Fibroblast of the conjunctiva (primary cell): ENCODE measurements at regions not wholly inside any gene's neighbourhood (a gene's known extent, or its start where the extent isn't known, plus 50 kb on each side); places are given as distances from the start of the nearest gene placed in this dataset.
A peak's percentile ranks its signal among the peaks of the same experiment; 100 is the strongest.
"Not testable (repeated sequence)": the region's sequence is repeated elsewhere in the genome, so short reads cannot be mapped to it uniquely, and the experiment has no call there.

Experiments used
- DNase-seq: peaks from one replicate; pipeline ENCODE4 v3.0.0-alpha.2; 2010; ENCODE audit warnings: low read depth

GRCh38 chr20:41717483-41717882, 99.3 kb upstream of the CHD6 start:
- peak; percentile 2 for DNase-seq

DNA sequence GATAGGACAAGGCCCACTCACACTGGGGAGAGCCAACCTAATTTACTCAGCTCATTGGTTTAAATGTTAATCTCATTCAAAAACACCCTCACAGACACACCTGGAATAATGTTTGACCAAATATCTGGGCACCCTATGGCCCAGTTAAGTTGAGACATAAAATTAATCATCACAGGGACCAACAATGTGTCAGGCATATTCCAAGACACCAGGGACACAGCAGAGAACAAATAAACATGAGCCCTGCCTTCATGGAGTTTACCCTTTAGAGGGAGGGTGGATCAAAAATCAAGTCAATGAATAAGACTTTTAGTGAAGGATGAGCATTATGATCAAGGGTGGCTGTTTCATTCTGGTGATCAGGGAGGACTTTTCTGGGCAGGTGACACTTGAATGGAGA, 98.7 kb upstream of the CHD6 start:
- DNase-seq = no peak

GRCh38 chr20:41716436-41716835, 98.3 kb upstream of the CHD6 start:
- DNase-seq = peak; percentile 6

DNA sequence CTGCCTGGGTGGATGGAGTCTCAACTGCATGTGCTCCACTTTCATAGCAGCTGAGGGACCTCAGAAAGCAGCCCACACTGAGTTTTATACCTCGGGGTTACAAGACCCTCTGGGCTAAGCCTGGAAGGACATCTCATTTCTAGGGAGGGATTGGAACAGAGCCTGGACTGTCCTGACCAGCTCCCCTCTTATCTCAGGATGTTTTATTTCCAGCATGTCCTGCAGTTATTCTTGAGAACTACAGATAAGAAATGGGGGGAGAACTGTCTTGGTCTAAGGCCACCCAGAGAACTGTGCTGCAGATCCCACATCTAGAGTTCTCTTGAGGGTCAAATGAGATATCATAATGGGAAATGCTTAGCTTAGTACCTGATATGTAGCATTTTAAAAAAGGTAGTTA, 97.3 kb upstream of the CHD6 start:
- DNase-seq = no peak

- no peak for DNase-seq
Observed at GRCh38 chr20:41714030-41714429, 95.9 kb upstream of the CHD6 start.

- DNase-seq = no peak
Observed at GRCh38 chr20:41704896-41705295, 86.7 kb upstream of the CHD6 start.

DNA sequence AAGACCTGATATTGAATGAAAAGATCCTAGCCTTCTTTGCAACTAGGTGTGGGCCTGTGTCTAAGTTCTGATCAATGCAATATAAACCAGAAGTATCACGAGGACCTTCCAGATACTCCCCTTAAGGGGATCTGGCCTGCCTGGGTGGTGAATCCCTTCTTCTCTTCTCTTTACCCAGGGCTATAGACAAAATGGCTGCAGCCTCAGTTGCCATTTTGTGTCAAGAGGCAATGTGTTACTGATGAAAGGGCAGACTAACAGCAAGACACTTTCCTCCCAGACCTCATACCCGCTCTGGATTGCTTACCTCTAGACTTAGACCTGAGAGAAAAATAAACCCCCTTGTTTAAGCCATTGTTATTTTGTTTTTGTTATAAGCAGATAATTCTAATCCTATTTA, 84.5 kb upstream of the CHD6 start:
- DNase-seq = no peak

GRCh38 chr20:41701588-41702348, 83.6 kb upstream of the CHD6 start:
- no peak for DNase-seq

GRCh38 chr20:41699673-41700072, 81.5 kb upstream of the CHD6 start:
- not testable (repeated sequence) for DNase-seq

GRCh38 chr20:41697861-41698559, 79.8 kb upstream of the CHD6 start:
- no peak for DNase-seq

DNA sequence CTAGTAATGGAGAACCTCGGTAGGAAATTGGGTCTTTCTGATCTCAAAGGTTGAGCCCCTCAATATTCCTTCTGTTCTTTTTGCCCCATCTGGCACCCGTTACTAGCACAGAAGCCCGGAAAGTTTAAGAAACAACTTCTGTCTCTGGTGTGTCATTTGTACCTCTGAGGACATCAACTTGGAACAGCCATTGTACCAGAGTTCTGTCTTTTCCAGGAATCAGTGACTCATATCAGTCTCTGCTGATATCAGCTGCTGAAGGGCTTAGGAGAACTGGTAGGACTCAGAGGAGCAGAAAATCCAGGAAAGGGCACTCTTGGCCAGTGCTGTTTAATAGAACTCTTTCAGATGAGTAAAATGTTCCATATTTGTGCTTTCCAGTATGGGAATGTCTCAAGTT, 78.3 kb upstream of the CHD6 start:
- DNase-seq = no peak

GRCh38 chr20:41694796-41695195, 76.6 kb upstream of the CHD6 start:
- no peak for DNase-seq

DNA sequence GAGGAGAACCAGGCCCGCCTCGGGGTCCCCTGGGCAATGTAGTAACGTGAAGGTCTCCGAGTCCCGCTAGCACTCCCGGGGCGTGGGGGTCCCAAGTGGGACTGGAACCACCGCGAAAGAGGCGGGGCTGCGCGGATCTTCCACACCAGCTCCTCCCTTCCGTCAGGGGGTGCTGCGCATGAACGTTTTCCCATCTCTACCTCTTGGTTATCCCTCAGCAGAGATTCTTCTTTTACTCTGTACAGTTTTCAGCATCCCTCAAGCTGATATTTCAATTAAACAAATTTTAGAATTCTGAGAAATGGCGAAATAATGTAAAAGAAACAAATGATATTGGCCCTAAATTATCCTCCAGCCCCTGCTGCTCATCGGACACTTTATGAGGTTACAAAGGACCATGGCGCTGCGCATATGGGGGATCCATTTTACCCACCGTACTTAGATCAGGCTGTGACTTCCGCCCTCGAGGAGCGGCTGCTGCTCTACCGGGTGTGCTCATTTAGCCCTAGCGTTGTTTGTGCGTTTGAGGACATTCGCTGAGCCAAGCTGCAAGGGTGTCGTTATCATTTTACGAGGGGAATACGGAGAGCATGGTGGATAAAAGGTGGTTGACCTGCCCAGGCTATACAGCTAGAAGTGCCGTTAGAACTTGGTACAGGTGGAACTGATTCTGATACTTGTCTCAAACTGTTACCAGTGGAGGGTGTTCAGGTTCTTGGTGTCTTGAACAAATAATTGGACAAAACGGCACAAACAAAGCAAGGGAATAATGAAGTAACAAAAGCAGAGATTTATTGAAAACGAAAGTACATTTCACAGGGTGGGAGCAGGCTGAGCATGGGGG, 75.2 kb upstream of the CHD6 start:
- peak; percentile 76 for DNase-seq

GRCh38 chr20:41692479-41693135, 74.4 kb upstream of the CHD6 start:
- peak; percentile 67 for DNase-seq

DNA sequence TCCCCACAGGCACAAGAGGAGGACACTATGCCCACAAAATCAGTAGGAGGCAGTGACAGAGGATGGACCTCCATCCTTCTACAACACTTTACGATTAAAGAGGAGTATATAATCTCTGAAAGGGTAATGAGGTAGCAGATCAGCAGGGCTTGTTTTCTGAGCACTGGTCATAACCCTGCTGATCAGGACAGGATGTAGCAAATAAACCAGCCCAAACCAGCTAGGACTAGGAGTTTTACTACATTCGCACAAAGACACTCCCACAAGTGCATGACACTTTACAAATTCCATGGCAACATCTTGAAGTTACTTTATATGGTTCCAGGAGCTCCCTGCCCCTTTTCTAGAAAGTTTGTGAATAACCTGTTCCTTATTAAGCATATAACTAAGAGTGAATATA, 73.3 kb upstream of the CHD6 start:
- no peak for DNase-seq

- DNase-seq = no peak
Observed at GRCh38 chr20:41690702-41691101, 72.5 kb upstream of the CHD6 start.

DNA sequence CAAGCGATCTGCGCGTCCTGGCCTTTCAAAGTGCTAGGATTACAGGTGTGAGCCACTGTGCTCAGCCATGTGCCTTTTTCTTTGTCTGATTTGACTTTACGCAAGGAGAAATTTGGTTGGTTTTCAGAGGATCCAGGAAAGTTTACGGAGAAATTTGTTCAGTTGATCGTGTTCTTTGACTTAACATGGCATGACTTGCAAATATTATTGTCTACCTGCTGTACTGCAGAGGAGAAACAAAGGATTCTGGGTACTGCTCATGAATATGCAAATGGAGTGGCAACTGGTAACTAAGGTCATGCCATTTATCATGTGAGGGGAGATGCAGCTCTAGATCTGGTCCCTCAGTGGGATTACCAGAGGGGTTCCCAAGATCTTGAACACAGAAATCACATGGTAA, 68.8 kb upstream of the CHD6 start:
- no peak for DNase-seq

- not testable (repeated sequence) for DNase-seq
Observed at GRCh38 chr20:41685145-41685544, 67.0 kb upstream of the CHD6 start.

GRCh38 chr20:41678799-41679198, 60.6 kb upstream of the CHD6 start:
- DNase-seq = no peak

DNA sequence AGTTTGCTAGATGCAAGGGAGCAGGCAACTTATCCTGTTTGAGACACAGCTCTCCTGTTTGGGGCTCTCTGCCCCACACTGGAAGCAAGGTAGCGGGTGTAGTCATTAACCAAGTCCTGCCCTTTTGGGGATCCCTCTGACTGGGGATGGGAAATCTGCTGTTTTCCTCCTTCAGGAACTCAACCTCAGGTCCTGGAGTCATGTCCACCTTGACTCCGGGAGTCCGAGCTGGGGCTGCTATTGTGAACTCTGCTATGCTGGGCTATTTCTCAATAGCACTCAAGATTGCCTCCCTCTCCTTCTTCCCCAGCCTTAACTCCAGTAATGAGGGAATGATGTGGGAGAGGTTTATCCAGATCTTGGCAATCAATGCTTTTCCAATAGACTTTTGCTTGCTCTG, 54.1 kb upstream of the CHD6 start:
- DNase-seq = no peak

DNA sequence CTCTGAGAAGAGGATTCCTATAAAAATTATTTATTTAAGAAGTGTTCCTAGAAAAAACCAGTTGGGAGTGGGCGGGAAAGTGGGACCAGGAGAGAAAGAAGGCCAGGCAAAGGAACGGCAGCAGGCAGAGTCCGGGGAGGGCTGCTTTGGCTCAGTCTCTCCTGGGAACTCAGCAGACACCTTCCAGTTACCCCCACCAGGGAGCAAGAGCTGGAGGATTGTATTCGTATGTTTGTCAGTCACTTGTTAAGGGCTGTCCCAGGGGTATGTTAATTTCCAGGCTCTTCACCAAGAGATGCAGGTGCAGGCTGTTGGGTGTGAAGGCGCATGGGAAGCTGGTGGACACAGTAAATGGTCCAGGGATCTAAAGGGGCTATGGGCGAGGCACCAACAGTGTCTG, 53.0 kb upstream of the CHD6 start:
- no peak for DNase-seq

DNA sequence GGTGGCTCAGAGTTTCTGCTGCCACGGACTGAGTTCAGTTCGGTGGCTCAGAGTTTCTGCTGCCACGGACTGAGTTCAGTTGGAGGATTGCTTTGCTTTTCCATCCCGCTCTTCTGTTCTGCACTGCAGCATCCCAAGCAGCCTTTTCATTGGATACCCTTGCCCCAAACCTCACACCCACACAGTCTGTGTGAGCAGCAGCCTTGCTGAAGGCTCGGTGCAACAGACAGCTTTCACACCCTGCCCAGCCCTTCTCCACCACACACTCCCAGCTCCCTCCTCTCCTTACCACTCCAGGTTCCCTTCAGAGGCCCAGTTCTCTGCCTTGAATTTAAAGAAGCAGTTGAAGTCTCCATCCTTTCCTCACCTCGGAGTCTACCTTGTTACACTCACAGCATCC, 52.5 kb upstream of the CHD6 start:
- DNase-seq = no peak
